ENCODE measurements at regions not wholly inside any gene's neighbourhood (a gene's known extent, or its start where the extent isn't known, plus 50 kb on each side); places are given as distances from the start of the nearest gene placed in this dataset.

DNA sequence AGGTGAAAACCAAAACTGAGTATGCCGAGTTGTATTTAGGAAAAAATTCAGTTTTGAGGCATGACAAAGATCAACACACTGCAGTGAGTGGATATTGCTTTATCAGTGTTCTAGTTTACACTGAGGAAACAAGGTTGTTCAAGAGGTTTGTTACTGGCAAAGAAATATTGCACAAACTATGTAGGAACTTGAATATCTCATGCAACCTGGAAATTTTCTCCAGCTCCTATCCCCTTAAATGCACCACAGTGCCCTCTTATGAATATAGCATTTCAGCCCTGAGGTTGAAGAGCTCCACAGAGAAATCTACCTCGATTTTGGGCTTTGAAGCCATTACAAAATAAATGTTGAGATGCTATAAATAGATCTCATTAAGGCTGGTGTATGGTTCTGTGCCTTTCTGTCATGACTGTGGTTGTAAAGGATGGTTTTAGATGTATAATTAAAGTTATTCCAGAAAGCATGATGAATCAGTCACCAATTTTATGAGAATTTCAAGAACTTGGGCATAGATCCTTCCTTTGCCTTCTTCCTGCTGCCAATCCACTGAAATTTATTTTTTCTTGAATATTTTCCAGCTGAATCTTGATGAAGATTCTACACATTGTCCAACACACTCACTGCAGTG, 159.3 kb downstream of the SPATA31D1 start:
- Histone ChIP-seq H3K9ac (ENCODE audit: low read length) (no peak overlapping the region), H4K20me1 (ENCODE audit: insufficient read depth) (no peaks in the 10 kb centered on the region), H3K9me2 (ENCODE audit: insufficient read depth, low read length) (no peaks in the 10 kb centered on the region), H3K27ac (ENCODE audit: low read length) (no peak overlapping the region), H3K4me3 (ENCODE audit: low read length) (no peak overlapping the region), H3K27me3 (ENCODE audit: insufficient read depth, low read depth, low read length) (no peaks in the 10 kb centered on the region), H3K36me3 (ENCODE audit: insufficient read depth, low read length) (no peaks in the 10 kb centered on the region), H2AFZ (ENCODE audit: low read depth, low read length) (no peak overlapping the region), H3K4me2 (ENCODE audit: low read length) (no peak overlapping the region), H3K79me2 (replicated peaks; ENCODE audit: insufficient read depth, low read length) (no peaks in the 10 kb centered on the region), H3K9me3 (ENCODE audit: low read length) (no peaks in the 10 kb centered on the region), H3F3A (ENCODE audit: insufficient read depth, low read length, poor library complexity, severe bottlenecking) (peaks cover 3% of the 10 kb centered on the region)
- TF ChIP-seq, protein P1, sequence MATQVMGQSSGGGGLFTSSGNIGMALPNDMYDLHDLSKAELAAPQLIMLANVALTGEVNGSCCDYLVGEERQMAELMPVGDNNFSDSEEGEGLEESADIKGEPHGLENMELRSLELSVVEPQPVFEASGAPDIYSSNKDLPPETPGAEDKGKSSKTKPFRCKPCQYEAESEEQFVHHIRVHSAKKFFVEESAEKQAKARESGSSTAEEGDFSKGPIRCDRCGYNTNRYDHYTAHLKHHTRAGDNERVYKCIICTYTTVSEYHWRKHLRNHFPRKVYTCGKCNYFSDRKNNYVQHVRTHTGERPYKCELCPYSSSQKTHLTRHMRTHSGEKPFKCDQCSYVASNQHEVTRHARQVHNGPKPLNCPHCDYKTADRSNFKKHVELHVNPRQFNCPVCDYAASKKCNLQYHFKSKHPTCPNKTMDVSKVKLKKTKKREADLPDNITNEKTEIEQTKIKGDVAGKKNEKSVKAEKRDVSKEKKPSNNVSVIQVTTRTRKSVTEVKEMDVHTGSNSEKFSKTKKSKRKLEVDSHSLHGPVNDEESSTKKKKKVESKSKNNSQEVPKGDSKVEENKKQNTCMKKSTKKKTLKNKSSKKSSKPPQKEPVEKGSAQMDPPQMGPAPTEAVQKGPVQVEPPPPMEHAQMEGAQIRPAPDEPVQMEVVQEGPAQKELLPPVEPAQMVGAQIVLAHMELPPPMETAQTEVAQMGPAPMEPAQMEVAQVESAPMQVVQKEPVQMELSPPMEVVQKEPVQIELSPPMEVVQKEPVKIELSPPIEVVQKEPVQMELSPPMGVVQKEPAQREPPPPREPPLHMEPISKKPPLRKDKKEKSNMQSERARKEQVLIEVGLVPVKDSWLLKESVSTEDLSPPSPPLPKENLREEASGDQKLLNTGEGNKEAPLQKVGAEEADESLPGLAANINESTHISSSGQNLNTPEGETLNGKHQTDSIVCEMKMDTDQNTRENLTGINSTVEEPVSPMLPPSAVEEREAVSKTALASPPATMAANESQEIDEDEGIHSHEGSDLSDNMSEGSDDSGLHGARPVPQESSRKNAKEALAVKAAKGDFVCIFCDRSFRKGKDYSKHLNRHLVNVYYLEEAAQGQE (IDR thresholded peaks at IDR 0.05; ENCODE audit: borderline replicate concordance), result no peak
- TF ChIP-seq SMC3 (conservative IDR thresholded peaks at IDR 0.05; ENCODE audit: poor library complexity) (no peak), RAD21 (conservative IDR thresholded peaks at IDR 0.05) (no peak), EZH2 (IDR thresholded peaks at IDR 0.05; ENCODE audit: borderline replicate concordance, insufficient read depth, low read length, poor library complexity, severe bottlenecking) (no peak), TAF1 (IDR thresholded peaks at IDR 0.05; ENCODE audit: low read depth) (no peak), POLR2AphosphoS5 (IDR thresholded peaks at IDR 0.05) (no peak), MXI1 (conservative IDR thresholded peaks at IDR 0.05; ENCODE audit: poor library complexity, severe bottlenecking) (no peak), EP300 (conservative IDR thresholded peaks at IDR 0.05; ENCODE audit: poor library complexity, severe bottlenecking) (no peak)
- TF ChIP-seq, protein P2, sequence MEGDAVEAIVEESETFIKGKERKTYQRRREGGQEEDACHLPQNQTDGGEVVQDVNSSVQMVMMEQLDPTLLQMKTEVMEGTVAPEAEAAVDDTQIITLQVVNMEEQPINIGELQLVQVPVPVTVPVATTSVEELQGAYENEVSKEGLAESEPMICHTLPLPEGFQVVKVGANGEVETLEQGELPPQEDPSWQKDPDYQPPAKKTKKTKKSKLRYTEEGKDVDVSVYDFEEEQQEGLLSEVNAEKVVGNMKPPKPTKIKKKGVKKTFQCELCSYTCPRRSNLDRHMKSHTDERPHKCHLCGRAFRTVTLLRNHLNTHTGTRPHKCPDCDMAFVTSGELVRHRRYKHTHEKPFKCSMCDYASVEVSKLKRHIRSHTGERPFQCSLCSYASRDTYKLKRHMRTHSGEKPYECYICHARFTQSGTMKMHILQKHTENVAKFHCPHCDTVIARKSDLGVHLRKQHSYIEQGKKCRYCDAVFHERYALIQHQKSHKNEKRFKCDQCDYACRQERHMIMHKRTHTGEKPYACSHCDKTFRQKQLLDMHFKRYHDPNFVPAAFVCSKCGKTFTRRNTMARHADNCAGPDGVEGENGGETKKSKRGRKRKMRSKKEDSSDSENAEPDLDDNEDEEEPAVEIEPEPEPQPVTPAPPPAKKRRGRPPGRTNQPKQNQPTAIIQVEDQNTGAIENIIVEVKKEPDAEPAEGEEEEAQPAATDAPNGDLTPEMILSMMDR (IDR thresholded peaks at IDR 0.05; ENCODE audit: poor library complexity, severe bottlenecking), result no peak

DNA sequence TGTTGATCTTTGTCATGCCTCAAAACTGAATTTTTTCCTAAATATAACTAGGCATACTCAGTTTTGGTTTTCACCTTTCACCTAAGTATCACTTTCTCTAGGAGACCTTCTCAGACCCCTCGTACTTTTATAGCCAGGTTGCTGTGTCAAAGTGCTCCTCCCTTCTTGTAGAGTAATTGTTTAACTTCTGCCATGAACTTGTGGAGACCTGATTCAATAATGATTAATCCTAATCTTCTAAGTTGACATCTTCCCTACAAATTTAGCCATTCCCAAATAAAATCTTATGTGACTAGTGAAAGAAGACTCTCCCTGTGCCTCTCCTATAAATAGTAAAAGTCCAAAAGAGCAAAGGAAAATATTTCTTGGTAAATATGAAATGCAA, 159.8 kb downstream of the SPATA31D1 start:
- Histone ChIP-seq H4K20me1 (ENCODE audit: insufficient read depth) (no peaks in the 10 kb centered on the region), H3K9ac (ENCODE audit: low read length) (no peak overlapping the region), H3K4me3 (ENCODE audit: low read length) (no peak overlapping the region), H3K79me2 (replicated peaks; ENCODE audit: insufficient read depth, low read length) (no peaks in the 10 kb centered on the region), H3K9me3 (ENCODE audit: low read length) (no peaks in the 10 kb centered on the region), H3K27ac (ENCODE audit: low read length) (no peak overlapping the region), H2AFZ (ENCODE audit: low read depth, low read length) (no peak overlapping the region), H3K9me2 (ENCODE audit: insufficient read depth, low read length) (no peaks in the 10 kb centered on the region), H3F3A (ENCODE audit: insufficient read depth, low read length, poor library complexity, severe bottlenecking) (peaks cover 3% of the 10 kb centered on the region), H3K27me3 (ENCODE audit: insufficient read depth, low read depth, low read length) (no peaks in the 10 kb centered on the region), H3K36me3 (ENCODE audit: insufficient read depth, low read length) (no peaks in the 10 kb centered on the region), H3K4me2 (ENCODE audit: low read length) (no peak overlapping the region)
- TF ChIP-seq MXI1 (conservative IDR thresholded peaks at IDR 0.05; ENCODE audit: poor library complexity, severe bottlenecking) (no peak), EZH2 (IDR thresholded peaks at IDR 0.05; ENCODE audit: borderline replicate concordance, insufficient read depth, low read length, poor library complexity, severe bottlenecking) (no peak), EP300 (conservative IDR thresholded peaks at IDR 0.05; ENCODE audit: poor library complexity, severe bottlenecking) (no peak), TAF1 (IDR thresholded peaks at IDR 0.05; ENCODE audit: low read depth) (no peak), POLR2AphosphoS5 (IDR thresholded peaks at IDR 0.05) (no peak), SMC3 (conservative IDR thresholded peaks at IDR 0.05; ENCODE audit: poor library complexity) (no peak), RAD21 (conservative IDR thresholded peaks at IDR 0.05) (no peak)
- TF ChIP-seq, protein P2 (IDR thresholded peaks at IDR 0.05; ENCODE audit: poor library complexity, severe bottlenecking), result no peak
- TF ChIP-seq, protein P1 (IDR thresholded peaks at IDR 0.05; ENCODE audit: borderline replicate concordance), result no peak
